Limb (tissue), 2 donors: ENCODE measurements at regions not wholly inside any gene's neighbourhood (a gene's known extent, or its start where the extent isn't known, plus 50 kb on each side); places are given as distances from the start of the nearest gene placed in this dataset.
"Not testable (repeated sequence)": the region's sequence is repeated elsewhere in the genome, so short reads cannot be mapped to it uniquely, and the experiment has no call there.

Experiments used
- DNase-seq, 2 donors: peaks; one replicate each; pipeline ENCODE4 v3.0.0-alpha.2; 2016; ENCODE audit errors: extremely low spot score in 2 of 2

- no peak for DNase-seq
Measured at GRCh38 chr6:156451726-156452125, 325.5 kb upstream of the ARID1B start.

- no peak for DNase-seq
Measured at GRCh38 chr6:156451088-156451487, 326.1 kb upstream of the ARID1B start.

GRCh38 chr6:156450421-156450820 lies 326.8 kb upstream of the ARID1B start:
- no peak for DNase-seq

- DNase-seq: no peak
Measured at GRCh38 chr6:156449569-156449968, 327.6 kb upstream of the ARID1B start.

- no peak for DNase-seq
Measured at GRCh38 chr6:156449128-156449527, 328.1 kb upstream of the ARID1B start.

GRCh38 chr6:156448579-156448978 lies 328.6 kb upstream of the ARID1B start:
- no peak for DNase-seq

GRCh38 chr6:156440688-156441087 lies 336.5 kb upstream of the ARID1B start:
- DNase-seq: no peak

GRCh38 chr6:156438350-156438923 lies 338.7 kb upstream of the ARID1B start:
- DNase-seq: no peak

GRCh38 chr6:156437121-156437879 lies 339.9 kb upstream of the ARID1B start:
- no peak for DNase-seq

- DNase-seq: no peak
Measured at GRCh38 chr6:156434795-156435190, 342.4 kb upstream of the ARID1B start.

- DNase-seq: no peak
Measured at GRCh38 chr6:156434049-156434794, 343.0 kb upstream of the ARID1B start.

- DNase-seq: no peak
Measured at GRCh38 chr6:156432543-156432942, 344.6 kb upstream of the ARID1B start.

GRCh38 chr6:156430386-156430785 lies 346.8 kb upstream of the ARID1B start:
- no peak for DNase-seq

- no peak for DNase-seq
Measured at GRCh38 chr6:156427345-156427744, 349.8 kb upstream of the ARID1B start.

- no peak for DNase-seq
Measured at GRCh38 chr6:156425359-156426020, 351.7 kb upstream of the ARID1B start.

- no peak for DNase-seq
Measured at GRCh38 chr6:156423829-156424228, 353.3 kb upstream of the ARID1B start.

- DNase-seq: no peak
Measured at GRCh38 chr6:156423075-156423474, 354.1 kb upstream of the ARID1B start.

GRCh38 chr6:156421933-156422332 lies 355.2 kb upstream of the ARID1B start:
- DNase-seq: no peak

- not testable (repeated sequence) for DNase-seq
Measured at GRCh38 chr6:156421301-156421700, 355.9 kb upstream of the ARID1B start.

GRCh38 chr6:156420172-156420993 lies 356.8 kb upstream of the ARID1B start:
- DNase-seq: no peak

- DNase-seq: no peak
Measured at GRCh38 chr6:156419594-156419993, 357.6 kb upstream of the ARID1B start.
